Hepatocyte (in vitro differentiated cells): ENCODE measurements at regions not wholly inside any gene's neighbourhood (a gene's known extent, or its start where the extent isn't known, plus 50 kb on each side); places are given as distances from the start of the nearest gene placed in this dataset.

Experiments
- EZH2 ChIP-seq: fragments of 200-600 bp; sonication (generic); IDR thresholded peaks from 2 replicates; pipeline ENCODE4 v1.6.1; 2016; ENCODE audit warnings: antibody characterized with exemption, mild to moderate bottlenecking, borderline replicate concordance
- TF ChIP-seq, protein P1 (sequence below): fragments of 200-600 bp; sonication (generic); IDR thresholded peaks from 2 replicates; pipeline ENCODE4 v1.5.1; 2016; ENCODE audit warnings: antibody characterized with exemption, mild to moderate bottlenecking; ENCODE audit not compliant: poor library complexity

DNA sequence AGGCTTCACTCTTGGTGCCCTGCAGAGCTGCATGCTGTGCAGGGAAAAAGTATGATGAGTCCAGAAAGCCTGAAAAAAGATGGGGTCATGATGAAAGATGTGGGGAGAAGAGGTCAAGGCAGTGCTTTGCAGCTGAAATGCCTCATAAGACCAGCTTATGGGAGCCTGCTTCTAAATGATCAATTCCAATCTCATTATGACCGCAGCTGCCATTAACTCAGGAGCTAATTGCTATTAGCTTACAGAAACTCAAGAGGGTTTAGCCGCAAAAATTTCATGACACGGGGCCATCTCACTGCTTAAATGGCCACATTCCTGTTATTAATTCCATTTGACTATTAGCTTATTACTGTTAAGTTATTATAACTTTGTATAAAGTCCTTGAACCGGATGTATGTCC lies 502.9 kb upstream of the ZMIZ1 start:
- TF ChIP-seq, protein P1, sequence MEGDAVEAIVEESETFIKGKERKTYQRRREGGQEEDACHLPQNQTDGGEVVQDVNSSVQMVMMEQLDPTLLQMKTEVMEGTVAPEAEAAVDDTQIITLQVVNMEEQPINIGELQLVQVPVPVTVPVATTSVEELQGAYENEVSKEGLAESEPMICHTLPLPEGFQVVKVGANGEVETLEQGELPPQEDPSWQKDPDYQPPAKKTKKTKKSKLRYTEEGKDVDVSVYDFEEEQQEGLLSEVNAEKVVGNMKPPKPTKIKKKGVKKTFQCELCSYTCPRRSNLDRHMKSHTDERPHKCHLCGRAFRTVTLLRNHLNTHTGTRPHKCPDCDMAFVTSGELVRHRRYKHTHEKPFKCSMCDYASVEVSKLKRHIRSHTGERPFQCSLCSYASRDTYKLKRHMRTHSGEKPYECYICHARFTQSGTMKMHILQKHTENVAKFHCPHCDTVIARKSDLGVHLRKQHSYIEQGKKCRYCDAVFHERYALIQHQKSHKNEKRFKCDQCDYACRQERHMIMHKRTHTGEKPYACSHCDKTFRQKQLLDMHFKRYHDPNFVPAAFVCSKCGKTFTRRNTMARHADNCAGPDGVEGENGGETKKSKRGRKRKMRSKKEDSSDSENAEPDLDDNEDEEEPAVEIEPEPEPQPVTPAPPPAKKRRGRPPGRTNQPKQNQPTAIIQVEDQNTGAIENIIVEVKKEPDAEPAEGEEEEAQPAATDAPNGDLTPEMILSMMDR = no peak
- no peak for TF ChIP-seq EZH2
